ENCODE measurements at regions not wholly inside any gene's neighbourhood (a gene's known extent, or its start where the extent isn't known, plus 50 kb on each side); places are given as distances from the start of the nearest gene placed in this dataset.

DNA sequence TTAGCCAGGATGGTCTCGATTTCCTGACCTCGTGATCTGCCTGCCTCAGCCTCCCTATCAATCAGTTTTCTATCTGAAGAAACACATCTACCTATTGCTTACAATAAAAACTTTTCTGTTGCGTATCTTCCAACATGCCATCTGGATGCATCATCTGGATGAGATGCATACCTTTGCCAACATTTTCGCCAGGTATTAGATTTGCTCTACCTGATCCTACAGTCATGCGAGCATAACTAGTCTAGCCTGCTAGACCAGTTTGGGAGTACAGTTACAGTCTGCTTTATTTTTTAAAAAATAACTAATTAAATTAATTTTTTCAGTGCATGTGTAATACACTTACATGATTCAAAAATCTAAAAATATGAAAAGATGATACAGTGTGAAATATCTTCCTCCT, 334.0 kb upstream of the MEX3C start (continued):
- TF ChIP-seq POU5F1 (IDR thresholded peaks at IDR 0.05; ENCODE audit: low read depth, low read length) (no peak), RAD21 (IDR thresholded peaks at IDR 0.05 in 1 of 2, conservative IDR thresholded peaks at IDR 0.05 in 1 of 2; ENCODE audit: low read depth in 2 of 2, low read length in 2 of 2) (no peak), SP2 (IDR thresholded peaks at IDR 0.05; ENCODE audit: low read length) (no peak)
